HT1080 (cell line): ENCODE measurements at regions not wholly inside any gene's neighbourhood (a gene's known extent, or its start where the extent isn't known, plus 50 kb on each side); places are given as distances from the start of the nearest gene placed in this dataset.
A peak's percentile ranks its signal among the peaks of the same experiment; 100 is the strongest.

Experiments
- DNase-seq: peaks from one replicate; pipeline ENCODE4 v3.0.0-alpha.2; 2015; ENCODE audit warnings: low read depth

DNA sequence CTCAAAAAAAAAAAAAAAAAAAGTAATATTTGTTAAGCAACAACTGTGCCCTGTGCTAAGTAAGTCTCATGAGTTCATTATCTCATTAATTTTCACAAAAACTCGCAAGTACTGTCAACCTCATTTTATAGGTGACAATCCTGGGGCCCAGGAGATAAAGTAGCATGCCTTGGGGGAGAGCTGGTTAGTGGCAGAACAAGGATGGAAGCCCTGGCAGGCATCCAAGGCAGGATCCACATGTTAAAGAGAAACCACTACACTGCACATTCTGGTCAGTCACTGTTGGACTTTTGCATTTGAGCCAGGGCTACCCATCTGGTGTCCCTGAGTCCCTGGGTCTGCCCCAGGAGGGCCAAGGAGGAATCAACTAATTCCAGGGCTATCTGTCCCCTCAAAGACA lies 54.6 kb downstream of the ZFP36L2 start:
- DNase-seq, result peak; percentile 51

DNA sequence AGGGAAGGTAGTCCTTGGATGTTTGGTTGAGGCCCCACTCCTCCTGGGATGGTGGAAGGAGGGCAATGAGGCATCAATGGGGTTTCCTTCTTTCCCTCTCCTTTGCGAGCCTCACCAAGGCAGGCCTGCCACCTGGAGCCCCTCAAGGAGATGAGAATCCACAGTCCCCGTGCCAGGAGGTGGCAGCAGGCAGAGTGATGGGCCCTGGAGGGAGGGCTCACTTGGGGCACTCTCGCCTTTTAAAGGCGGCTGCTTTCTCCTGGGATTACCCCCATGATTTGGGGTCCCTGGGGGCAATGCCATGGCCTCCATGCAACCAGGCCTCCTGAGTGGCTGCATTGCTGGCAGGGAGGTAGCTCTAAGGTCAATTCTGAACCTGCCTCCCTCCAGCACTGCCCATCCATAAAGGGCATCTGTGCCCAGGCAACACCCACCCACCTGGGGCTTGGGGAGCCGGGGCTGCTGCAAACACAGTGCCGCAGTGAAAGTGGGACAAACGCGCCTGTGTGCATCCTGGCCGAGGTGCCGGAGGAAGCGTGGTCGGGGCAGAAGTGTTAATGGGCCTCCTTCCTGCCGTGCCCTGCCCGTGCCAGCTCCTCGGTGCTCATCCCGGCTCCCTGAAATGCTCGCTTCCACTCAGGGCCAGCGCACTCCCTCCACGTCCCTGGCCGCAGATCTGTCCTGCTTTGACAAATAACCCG lies 55.9 kb downstream of the ZFP36L2 start:
- no peak for DNase-seq

DNA sequence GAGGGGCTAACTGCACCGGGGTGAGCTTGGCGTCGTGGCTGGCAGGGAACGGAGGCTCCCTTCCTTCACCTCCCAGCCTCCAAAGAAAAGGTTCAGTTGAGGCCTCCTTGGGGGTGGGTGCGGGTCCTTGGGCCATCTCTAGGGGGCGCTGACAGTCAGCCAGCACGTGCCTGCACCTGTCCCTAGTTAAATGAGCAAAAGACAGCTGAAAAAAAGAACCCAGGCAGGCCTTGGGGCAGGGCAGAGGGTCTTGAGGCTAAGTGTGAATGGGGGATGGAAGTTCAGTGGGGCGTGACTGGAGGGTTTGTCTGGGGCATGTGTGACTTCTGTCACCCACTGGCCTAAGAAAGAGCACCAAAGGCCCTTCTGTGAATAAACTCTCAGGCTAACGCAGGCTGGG lies 56.4 kb downstream of the ZFP36L2 start:
- no peak for DNase-seq

DNA sequence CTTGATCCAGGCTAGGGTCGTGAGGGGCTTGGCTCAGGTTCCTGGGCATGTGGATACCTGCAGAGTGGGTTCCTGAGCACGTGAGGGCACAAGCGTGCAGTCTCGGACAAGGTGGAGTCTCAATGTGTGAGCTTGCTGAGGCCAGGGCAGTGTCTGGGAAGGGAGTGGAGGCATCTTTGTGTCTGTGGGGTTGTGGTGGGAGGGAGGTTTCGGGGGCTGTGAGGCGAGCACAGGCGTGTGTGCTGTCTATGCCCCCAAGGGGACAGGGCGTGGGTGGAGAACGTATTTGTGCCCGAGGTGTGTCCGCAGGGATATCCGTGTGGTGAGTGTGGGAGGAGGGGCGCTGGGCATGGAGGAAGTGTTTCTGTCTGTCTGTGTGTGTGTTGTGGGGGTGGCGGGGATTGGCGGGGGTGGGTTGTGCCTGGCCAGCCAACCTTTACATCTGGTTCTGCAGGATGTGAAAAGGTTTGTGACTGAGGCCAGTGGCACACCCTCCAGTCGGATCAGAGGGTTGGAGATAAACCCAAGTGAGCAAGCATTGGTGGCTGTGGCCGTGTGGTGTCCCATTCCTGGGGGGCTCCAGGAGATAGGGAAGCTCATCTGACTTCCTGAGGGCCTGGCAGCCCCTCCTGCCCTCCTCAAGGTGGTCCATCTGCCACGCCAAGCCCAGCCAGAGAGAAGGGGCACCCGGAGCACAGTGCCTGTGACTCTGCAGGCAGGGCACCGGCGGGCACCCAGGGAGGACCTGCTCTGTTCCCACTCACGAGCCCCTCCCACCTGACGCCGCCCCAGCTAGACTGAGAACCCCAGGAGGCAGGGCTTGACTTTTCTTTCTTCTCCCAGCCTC lies 57.1 kb downstream of the ZFP36L2 start:
- no peak for DNase-seq

DNA sequence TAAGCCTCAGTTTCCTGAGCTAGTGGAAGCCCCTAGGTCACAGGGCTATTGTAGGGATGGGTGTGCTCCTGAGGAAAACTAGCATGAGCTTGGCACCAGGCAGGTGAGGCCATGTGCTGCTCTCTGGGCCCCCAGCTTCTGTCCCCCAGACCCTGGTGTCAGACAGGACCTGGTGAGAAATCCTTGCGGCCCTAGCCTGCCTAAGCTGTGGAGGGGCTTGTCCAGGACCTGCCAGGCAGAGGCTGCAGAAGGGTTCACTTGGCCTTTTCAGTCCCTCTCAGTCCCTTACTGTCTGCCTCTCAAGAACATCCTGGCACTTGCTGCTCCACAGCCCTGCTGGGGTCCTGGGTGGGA lies 58.4 kb downstream of the ZFP36L2 start:
- DNase-seq, result no peak

DNA sequence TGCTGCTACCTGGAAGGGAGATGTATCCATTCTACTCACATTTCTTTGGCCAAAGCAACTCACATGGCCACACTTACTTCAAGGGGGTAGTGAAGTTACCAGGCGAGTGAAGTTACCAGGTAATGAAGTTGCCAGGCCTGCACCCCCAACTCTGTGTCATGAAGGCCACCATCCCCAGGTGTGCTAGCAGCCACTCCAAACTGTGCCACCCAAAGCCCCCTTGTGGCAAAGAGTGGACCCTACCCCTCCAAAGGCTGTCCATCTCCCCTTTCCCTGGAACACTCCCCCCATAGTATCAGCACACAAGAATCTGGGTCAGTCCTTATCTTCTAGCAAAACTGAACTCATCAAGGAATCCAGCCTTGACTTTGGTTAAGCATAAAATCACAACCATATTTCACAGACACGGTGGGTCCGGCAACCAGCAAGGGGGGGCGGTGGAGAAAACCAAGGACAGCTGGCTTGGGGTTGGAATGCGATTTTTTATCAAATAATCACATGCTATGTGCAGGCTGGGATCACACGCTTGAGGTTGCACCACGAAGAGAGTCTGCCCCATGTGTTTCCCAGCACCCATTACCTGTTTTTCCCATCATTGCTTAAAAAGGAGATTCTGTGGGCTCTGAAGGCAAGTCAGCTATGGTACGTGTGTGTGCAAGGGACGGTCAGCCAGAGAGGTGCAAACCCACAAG lies 60.9 kb downstream of the ZFP36L2 start:
- DNase-seq, result no peak

DNA sequence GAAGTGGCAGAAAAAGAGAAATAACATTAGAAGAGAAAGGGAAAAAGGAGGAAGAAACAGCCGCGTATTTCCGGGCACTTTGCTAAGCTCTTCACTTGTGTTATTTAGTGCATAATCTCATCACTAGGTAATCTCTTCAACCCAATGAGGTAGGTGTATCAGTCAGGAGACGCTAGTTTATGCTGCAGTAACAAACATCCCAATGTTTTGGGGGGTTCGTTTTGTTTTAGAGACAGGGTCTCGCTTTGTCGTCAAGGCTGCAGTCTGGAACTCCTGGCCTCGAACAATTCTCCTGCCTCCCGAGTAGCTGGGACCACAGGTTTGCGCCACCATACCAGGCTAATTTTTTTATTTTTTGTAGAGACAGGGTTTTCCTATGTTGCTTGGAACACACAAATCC lies 61.7 kb downstream of the ZFP36L2 start:
- DNase-seq, result no peak

DNA sequence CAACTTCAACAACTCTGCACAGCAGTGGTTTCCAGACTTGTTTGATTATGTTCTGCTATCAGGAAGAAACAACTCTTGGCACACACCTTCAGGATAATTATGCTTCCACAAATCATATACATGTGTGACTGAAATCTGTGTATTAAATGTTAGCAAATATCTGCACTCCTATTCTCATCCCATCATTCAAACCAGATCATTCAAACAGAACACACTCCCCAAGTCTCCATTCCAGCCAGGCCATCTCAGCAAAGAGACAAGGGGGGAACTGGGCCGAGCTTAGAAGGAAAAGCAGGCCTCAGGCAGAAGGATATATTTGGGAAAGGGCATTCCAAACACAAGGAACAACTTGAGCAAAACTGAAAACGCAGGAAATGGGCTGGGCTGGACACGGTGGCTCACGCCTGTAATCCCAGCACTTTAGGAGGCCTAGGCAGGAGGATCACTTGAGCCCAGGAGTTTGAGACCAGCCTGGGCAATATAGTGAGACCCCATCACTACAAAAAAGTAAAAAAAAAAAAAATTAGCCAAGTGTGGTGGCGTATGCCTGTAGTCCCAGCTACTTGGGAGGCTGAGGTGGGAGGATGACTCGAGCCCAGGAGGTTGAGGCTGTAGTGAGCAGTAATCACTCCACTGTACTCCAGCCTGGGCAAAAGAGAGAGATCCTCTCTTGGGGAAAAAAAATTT lies 62.7 kb downstream of the ZFP36L2 start:
- DNase-seq, result no peak

DNA sequence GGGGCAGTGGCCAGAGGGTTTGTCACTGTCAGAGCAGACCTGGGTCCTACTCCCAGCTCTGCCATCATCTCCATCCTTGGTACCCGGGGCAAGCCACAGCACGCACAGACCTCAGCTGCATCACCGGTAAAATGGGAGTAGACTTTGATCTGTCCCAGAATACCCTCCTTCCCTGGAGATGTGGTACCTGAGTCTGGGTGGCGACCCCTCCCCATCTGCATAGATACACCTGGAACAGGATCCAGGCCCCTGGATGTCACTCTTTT lies 64.0 kb downstream of the ZFP36L2 start:
- DNase-seq, result no peak

DNA sequence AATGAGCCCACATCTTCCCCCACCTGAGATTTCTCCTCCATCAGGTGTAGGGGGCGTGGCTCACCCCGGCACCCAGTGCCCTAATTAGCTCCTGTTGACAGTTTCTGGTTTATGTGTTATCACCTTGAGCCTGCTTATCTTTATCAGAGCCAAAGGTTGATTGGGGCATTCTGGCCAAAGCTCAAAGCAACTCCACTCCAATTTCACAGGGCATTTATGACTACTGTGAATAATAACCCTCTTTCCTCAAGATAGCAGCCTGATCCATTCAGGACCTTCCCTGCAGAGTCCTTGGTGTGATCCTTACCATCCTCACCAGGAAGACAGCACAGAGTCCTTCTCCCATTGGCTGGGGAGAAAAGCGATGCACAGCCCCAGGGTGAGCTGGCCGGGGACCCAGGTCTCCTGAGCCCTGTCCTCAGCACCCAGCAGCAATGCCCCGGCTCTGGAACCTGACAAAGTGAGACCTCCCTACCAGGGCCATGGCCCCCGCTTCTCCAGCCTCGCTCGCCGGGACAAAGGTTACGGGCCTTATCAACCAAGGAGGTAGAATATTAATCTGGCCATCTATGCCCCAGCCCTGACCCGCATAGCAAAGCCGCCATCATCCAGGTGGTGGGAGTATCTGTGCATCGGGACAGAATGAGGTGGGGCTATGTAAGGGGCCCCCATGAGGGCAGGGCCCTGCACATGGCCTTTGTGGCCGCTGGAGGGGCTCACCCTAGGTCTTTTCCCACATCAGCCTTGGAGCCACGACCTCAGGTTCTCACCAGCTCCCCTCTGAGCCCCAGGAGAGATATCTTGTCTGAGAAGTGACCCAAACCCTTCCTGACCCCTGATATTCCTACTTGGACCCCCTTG lies 64.5 kb downstream of the ZFP36L2 start:
- DNase-seq, result no peak

DNA sequence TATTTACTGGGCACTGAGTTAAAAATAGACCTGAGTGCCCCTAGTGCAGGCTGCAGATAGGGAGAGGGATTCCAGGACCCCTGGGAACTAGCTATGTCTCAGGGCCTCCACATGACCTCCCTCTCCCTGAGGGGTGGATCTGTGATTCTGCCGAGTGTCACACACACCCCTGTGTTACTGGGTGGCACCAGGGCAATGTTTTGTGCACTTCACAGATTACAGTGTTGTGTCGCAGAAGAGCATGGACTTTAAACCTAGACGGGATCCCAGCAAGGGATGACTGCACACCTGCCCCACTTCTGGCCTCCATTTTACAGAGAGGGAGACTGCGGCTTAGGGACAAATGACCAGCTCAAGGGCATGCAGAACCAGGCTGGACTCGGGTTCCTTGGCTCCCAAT lies 65.6 kb downstream of the ZFP36L2 start:
- no peak for DNase-seq

DNA sequence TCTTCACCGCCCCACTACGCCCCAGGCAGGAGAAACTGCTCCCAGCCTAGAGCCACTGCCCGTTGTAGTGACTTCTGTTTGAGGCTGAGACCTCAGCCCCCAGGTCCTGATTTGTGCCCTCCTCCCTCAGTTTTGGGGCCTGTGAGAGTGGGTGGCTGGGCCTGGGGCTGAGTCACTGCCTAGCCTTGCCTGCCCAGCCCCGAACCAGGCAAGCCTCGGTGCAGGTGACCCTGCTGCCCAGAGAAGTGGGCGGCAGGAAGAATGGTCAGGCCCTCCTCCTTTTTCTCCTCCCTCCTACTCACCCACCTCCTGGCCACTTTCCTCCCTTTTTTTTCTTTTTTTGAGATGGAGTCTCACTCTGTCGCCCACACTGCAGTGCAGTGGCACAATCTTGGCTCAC lies 66.6 kb downstream of the ZFP36L2 start:
- no peak for DNase-seq

DNA sequence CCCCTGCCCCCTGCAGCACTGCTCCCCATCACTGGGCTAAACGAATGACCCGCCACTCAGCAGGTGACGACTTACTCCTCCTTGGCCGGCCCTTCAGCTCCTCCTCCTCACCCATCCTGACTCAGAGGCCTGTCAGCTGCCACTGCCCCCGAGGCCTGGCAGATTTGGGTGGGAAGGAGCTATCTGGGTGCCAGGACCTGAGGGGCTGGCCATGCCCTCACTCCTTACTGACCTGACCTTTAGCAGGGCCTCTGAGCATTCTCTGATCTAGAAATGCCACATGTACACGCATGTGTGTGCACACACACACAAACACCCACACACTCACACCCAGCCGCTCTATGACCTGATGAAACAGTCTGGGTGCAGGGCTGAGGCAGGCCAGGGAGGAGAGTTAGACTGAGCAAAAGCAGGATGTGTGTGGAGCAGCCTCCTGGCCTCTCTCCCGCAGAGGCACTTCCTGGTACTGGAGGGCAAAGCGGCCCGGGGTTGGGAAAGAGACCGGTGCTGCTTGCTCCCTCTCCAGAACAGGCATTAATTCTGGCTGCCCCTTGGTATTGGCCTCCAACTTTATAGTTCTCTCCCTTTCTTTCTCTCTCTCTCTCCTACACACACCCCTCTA lies 68.0 kb downstream of the ZFP36L2 start:
- peak; percentile 83 for DNase-seq

DNA sequence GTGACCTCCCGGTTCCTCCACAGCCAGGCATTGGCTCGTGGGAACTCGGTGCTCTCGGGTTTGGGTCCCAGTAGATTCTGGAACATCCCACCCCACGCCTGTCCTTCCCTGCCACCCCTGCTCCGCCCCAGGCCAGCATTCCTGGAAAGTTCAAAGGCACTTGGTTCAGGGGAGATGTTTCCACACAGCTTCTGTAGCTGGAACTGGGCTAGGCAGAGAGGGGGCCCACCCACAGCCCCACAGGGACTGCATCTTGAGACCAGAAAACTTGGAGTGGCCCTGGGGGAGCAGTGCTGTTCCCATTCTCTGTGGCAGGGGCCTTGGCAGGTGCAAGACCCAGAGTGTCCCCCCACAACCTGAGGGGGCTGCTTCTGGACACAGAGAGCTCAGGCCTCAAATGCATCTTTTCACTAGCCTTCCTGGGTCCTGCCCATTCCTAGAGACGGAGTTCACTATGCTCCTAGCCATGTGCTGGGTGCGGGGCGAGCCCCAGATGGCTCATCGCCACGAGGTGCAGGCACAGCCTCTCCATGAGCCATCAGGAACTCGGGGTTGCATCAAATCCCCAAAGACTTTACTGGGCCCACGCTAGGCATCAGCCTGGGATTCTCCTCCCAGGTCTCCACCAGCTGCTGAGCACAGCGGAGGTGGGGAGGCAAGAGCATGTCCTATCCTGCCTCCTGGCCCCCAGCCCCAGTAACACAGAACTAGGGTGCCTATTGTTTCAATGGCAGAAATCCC lies 68.7 kb downstream of the ZFP36L2 start:
- DNase-seq, result no peak

DNA sequence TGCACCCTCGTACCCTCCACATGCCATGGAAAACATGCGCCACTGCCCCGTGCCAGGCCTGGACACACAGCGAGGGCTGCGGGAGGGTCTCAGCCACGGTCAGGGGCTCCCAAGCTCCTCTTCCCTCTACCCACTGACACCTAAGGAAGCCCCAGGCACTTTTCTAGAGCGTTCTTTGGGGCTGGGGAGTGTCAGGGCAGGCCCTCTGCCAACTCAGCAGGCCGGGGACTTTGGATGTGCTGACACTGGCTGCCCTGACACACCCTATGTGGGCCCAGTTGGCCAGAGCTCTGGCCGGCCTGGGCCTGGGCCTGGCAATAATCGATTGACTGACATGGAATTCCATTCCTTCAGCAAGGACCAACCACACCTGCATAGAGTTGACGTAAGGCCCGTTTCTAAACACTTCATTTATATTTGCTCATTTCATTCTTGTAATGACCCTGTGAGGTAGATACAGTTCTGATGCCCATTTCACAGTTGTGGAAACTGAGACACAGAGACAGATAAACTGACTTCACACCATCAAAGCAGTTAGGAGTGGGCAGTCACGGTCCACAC lies 70.5 kb downstream of the ZFP36L2 start:
- no peak for DNase-seq

DNA sequence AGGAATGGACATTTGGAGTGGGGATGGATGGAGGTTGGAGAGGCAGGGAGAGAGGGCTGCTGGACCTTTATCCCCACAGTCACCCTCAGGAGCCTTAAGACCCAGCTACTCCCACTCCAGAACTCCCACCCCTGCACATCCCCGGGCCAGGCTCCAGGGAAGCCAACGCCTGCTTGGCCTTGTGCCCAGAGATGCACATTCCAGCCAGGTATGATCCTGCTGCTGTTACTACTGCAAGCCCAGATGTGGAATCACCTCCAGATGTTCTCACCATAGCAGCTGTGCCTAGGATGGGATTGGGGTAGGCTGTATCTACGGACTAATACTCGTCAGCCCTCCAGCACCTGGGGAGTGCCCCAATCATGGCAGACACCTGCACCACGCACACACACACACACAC lies 71.7 kb downstream of the ZFP36L2 start:
- no peak for DNase-seq

DNA sequence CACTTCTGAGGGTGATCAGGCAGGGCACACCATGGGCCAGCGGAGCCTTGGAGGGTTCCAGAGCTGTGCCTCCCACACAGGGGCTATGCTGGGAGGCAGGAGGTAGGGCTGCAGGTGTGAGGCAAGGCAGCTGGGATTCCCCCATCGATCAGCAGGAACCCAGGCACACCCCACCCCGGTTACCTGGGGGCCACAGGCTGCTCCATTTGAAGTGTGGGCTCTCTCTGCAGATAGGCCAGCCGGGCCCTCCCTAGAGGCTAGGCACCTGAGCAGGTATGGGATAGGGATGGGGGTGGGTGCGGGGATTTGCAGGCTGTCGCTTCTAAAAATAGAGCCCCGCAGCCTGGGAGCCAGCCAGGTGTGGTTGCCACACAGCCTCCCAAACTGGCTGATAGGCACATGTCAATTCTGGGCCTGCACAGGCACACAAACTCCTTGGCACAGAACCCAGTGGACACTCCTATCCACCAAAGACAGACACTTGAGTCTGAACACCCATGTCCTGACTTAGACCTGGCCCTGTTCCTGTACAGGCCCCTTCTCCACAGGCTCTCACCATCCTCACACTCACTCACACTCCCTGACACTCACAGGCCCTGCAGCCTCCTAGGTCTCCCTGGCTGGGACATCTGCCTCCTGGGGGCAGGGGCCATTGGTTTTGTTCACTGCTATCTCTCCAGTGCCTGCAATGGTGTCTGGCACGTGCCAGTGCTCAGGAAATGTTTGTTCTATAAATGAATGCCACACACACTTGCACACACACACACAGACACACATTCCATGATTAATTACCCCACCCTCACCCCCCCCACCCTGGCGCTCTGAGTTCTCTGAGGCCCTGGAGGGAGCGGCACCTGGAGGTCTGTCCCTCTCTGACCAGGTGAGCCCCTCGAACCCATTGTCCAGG lies 73.4 kb downstream of the ZFP36L2 start:
- DNase-seq, result no peak

DNA sequence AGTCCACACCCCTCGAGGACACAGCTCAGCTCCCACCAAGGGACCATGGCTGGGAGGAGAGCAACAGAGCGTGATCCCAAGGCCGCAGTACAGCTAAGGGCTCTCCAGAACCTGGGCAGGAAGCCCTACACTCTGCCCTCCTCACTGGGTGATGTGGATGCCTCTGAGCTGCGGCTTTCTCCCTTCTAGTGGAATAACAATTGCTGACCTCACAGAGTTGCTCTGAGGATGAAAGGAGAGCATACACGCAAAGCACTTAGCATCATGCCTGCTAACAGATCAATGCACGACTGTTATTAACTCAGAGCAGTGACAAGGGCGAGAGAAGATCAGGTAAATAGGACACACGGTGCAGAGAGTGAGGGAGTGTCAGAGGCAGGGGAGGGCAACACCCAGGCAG lies 74.2 kb downstream of the ZFP36L2 start:
- no peak for DNase-seq
